ENCODE measurements at regions not wholly inside any gene's neighbourhood (a gene's known extent, or its start where the extent isn't known, plus 50 kb on each side); places are given as distances from the start of the nearest gene placed in this dataset.

GRCh38 chr2:126798276-126799140, 100.2 kb upstream of the TEX51 start:
- DNase-seq (ENCODE audit: low spot score), result no peak
- Histone ChIP-seq H4K20me1 (replicated peaks; ENCODE audit: insufficient read depth) (no peaks in the 10 kb centered on the region), H3K27ac (ENCODE audit: low read depth) (no peak overlapping the region)

GRCh38 chr2:126799301-126799700, 99.4 kb upstream of the TEX51 start:
- Histone ChIP-seq H3F3A (replicated peaks; ENCODE audit: low read depth) (no peaks in the 10 kb centered on the region), H2AFZ (no peak overlapping the region), H3K79me2 (replicated peaks; ENCODE audit: insufficient read depth) (no peaks in the 10 kb centered on the region), H3K9me2 (ENCODE audit: insufficient read depth) (0 out of 2 replicates have a peak, but pooled peaks cover 4% of the 10 kb centered on the region), H3K27me3 (ENCODE audit: insufficient read depth) (no peaks in the 10 kb centered on the region), H3K36me3 (ENCODE audit: insufficient read depth) (no peaks in the 10 kb centered on the region), H3K4me2 (no peak overlapping the region), H3K27ac (ENCODE audit: low read depth) (no peak overlapping the region), H3K4me1 (ENCODE audit: insufficient read depth) (peaks cover 10% of the 10 kb centered on the region; the same call in 1 of the 2 replicates), H3K4me3 (no peak overlapping the region), H4K20me1 (replicated peaks; ENCODE audit: insufficient read depth) (no peaks in the 10 kb centered on the region)
- no peak overlapping the region for H3K27ac Mint-ChIP-seq
- no peaks in the 10 kb centered on the region for H3K36me3 Mint-ChIP-seq (ENCODE audit: low read depth)
- H3K4me1 Mint-ChIP-seq, result peaks cover 9% of the 10 kb centered on the region; the same call in 2 of the 3 replicates
- H3K27me3 Mint-ChIP-seq (ENCODE audit: insufficient read depth, low read depth, poor library complexity), result peaks cover 4% of the 10 kb centered on the region
- no peaks in the 10 kb centered on the region for H3K9me3 Mint-ChIP-seq
- H3K4me3 Mint-ChIP-seq, result no peak overlapping the region
- ATAC-seq, result no peak
- DNase-seq (ENCODE audit: low spot score), result no peak
- TF ChIP-seq ZNF462 (CRISPR knock-in tag; IDR thresholded peaks at IDR 0.05) (no peak), CREB1 (CRISPR knock-in tag; IDR thresholded peaks at IDR 0.05; ENCODE audit: low read depth) (no peak), CTCF (conservative IDR thresholded peaks at IDR 0.05; ENCODE audit: low read depth in 2 of 2) (no peak), STAT1 (IDR thresholded peaks at IDR 0.05; ENCODE audit: unreplicated experiment) (no peak), JUNB (IDR thresholded peaks at IDR 0.05; ENCODE audit: unreplicated experiment) (no peak), REST (IDR thresholded peaks at IDR 0.05; ENCODE audit: unreplicated experiment) (no peak), ZNF331 (CRISPR knock-in tag; IDR thresholded peaks at IDR 0.05; ENCODE audit: low read depth) (no peak)

More at GRCh38 chr2:126798276-126799140, 100.2 kb upstream of the TEX51 start:
- Mint-ChIP-seq H3K4me3 (no peak overlapping the region), H3K9me3 (no peaks in the 10 kb centered on the region), H3K27ac (no peak overlapping the region), H3K36me3 (ENCODE audit: low read depth) (no peaks in the 10 kb centered on the region), H3K4me1 (peaks cover 16% of the 10 kb centered on the region), H3K27me3 (ENCODE audit: insufficient read depth, low read depth, poor library complexity) (peaks cover 4% of the 10 kb centered on the region)
- Histone ChIP-seq H2AFZ (no peak overlapping the region), H3F3A (replicated peaks; ENCODE audit: low read depth) (no peaks in the 10 kb centered on the region), H3K9me2 (ENCODE audit: insufficient read depth) (0 out of 2 replicates have a peak, but pooled peaks cover 2% of the 10 kb centered on the region), H3K4me1 (ENCODE audit: insufficient read depth) (peaks cover 10% of the 10 kb centered on the region), H3K79me2 (replicated peaks; ENCODE audit: insufficient read depth) (no peaks in the 10 kb centered on the region), H3K4me2 (no peak overlapping the region), H3K4me3 (no peak overlapping the region), H3K27me3 (ENCODE audit: insufficient read depth) (no peaks in the 10 kb centered on the region), H3K36me3 (ENCODE audit: insufficient read depth) (no peaks in the 10 kb centered on the region)
- ATAC-seq, result no peak
- TF ChIP-seq ZNF331 (CRISPR knock-in tag; IDR thresholded peaks at IDR 0.05; ENCODE audit: low read depth) (no peak), CREB1 (CRISPR knock-in tag; IDR thresholded peaks at IDR 0.05; ENCODE audit: low read depth) (no peak)
